Spleen (tissue), 11 donors: ENCODE measurements at regions not wholly inside any gene's neighbourhood (a gene's known extent, or its start where the extent isn't known, plus 50 kb on each side); places are given as distances from the start of the nearest gene placed in this dataset.

Source experiments
- DNase-seq: peaks from one replicate; pipeline ENCODE4 v3.0.0-alpha.2; 2020
- H3K27ac ChIP-seq, 8 donors: fragments of 200-600 bp; sonication (generic) in 7 of 8; 1 replicate in 4 of 8; 2 replicates in 4 of 8; pipeline versions ENCODE4 v1.5.0 to v1.8.0; 2016 to 2021; ENCODE audit warnings: inconsistent platforms in 4 of 8, mild to moderate bottlenecking in 4 of 8, moderate library complexity in 1 of 8
- H3K27me3 ChIP-seq, 7 donors: fragments of 200-600 bp; sonication (generic) in 6 of 7; replicated peaks in 1 of 7; 1 replicate in 4 of 7; 2 replicates in 3 of 7; pipeline versions ENCODE4 v1.5.0 to v1.8.0; 2016 to 2021; ENCODE audit warnings: inconsistent platforms in 3 of 7, mild to moderate bottlenecking in 1 of 7
- H3K36me3 ChIP-seq, 6 donors: fragments of 200-600 bp; sonication (generic) in 5 of 6; 1 replicate in 4 of 6; 2 replicates in 2 of 6; pipeline versions ENCODE4 v1.5.0 to v1.8.0; 2016 to 2021; ENCODE audit warnings: inconsistent platforms in 2 of 6
- H3K4me1 ChIP-seq, 6 donors: fragments of 200-600 bp; sonication (generic) in 5 of 6; 1 replicate in 3 of 6; 2 replicates in 3 of 6; pipeline versions ENCODE4 v1.5.0 to v1.8.0; 2016 to 2021; ENCODE audit warnings: inconsistent platforms in 3 of 6
- H3K4me3 ChIP-seq, 8 donors: fragments of 200-600 bp; sonication (generic) in 7 of 8; 1 replicate in 4 of 8; 2 replicates in 4 of 8; pipeline versions ENCODE4 v1.5.0 to v1.8.0; 2016 to 2021; ENCODE audit warnings: inconsistent platforms in 4 of 8, mild to moderate bottlenecking in 4 of 8, moderate library complexity in 2 of 8
- H3K9me3 ChIP-seq, 8 donors: fragments of 200-600 bp; sonication (generic) in 7 of 8; 1 replicate in 4 of 8; 2 replicates in 4 of 8; pipeline versions ENCODE4 v1.5.0 to v1.8.0; 2016 to 2021; ENCODE audit warnings: inconsistent platforms in 4 of 8
- POLR2A ChIP-seq, 3 donors: fragments of 450-650 bp; IDR thresholded peaks; one replicate each; pipeline ENCODE4 v1.5.1; 2017; ENCODE audit warnings: antibody characterized with exemption in 3 of 3, mild to moderate bottlenecking in 1 of 3
- POLR2AphosphoS5 ChIP-seq, 3 donors: sonication (generic); formaldehyde crosslinking; IDR thresholded peaks; one replicate each; pipeline ENCODE4 v1.5.1; 2017; ENCODE audit warnings: antibody characterized with exemption in 3 of 3
- WGBS, 5 donors: extraction: QIAGEN DNeasy Blood & Tissue Kit in 3 of 5; methylation state at CpG; one replicate each; pipeline versions ENCODE4 v1.1.5 to v1.1.7; 2013 to 2018; 5-methylcytosine and 5-hydroxymethylcytosine counted together
- intact Hi-C: fragments of 100-400 bp; cut with DNase I; formaldehyde crosslinking; loops from one replicate; pipeline ENCODE4 v1.15.0; 2023; ENCODE audit warnings: low total_unique reads
- TF ChIP-seq, protein P1 (sequence below), 11 experiments: fragments of 200-600 bp in 7 of 11; fragments of 450-650 bp in 4 of 11; sonication (generic) in 4 of 11; IDR thresholded peaks in 8 of 11; conservative IDR thresholded peaks in 3 of 11; 1 replicate in 7 of 11; 2 replicates in 4 of 11; pipeline versions ENCODE4 v1.4.0 to v1.8.0; 2016 to 2021; ENCODE audit warnings: antibody characterized with exemption in 11 of 11, inconsistent platforms in 4 of 11, mild to moderate bottlenecking in 1 of 11
- donor health status: healthy with polysubstance abuse.
- donor health status: DM: no; HTN: no; CAD: no; lungs with moderate emphysema.
- donor health status: DM: no; HTN: no; CAD: no.
- donor health status: Bipolar disorder and iron deficiency.
- donor health status: healthy.
- donor health status: DM: no; HTN: no; CAD: no.
- donor health status: DM: yes; HTN: yes; CAD: no.

GRCh38 chr9:10910779-10911178 lies 298.0 kb upstream of the PTPRD start:
- no peaks in the 10 kb centered on the region for H3K36me3 ChIP-seq
- no peaks in the 10 kb centered on the region for H3K4me1 ChIP-seq
- WGBS, 5 donors = 87 to 96% (median 92%) methylated on average over 23 to 25 of the region's 25 CpGs
- TF ChIP-seq, protein P1, sequence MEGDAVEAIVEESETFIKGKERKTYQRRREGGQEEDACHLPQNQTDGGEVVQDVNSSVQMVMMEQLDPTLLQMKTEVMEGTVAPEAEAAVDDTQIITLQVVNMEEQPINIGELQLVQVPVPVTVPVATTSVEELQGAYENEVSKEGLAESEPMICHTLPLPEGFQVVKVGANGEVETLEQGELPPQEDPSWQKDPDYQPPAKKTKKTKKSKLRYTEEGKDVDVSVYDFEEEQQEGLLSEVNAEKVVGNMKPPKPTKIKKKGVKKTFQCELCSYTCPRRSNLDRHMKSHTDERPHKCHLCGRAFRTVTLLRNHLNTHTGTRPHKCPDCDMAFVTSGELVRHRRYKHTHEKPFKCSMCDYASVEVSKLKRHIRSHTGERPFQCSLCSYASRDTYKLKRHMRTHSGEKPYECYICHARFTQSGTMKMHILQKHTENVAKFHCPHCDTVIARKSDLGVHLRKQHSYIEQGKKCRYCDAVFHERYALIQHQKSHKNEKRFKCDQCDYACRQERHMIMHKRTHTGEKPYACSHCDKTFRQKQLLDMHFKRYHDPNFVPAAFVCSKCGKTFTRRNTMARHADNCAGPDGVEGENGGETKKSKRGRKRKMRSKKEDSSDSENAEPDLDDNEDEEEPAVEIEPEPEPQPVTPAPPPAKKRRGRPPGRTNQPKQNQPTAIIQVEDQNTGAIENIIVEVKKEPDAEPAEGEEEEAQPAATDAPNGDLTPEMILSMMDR (IDR thresholded peaks at IDR 0.05 in 8 of 11, conservative IDR thresholded peaks at IDR 0.05 in 3 of 11) = no peak
- TF ChIP-seq POLR2A (IDR thresholded peaks at IDR 0.05) = no peak
- TF ChIP-seq POLR2AphosphoS5 (IDR thresholded peaks at IDR 0.05) = no peak
- intact Hi-C loops = no loop called here
- H3K4me3 ChIP-seq = no peak overlapping the region
- no peaks in the 10 kb centered on the region for H3K27me3 ChIP-seq
- no peak for DNase-seq
- H3K27ac ChIP-seq = no peak overlapping the region
- peaks cover 0 to 36% (median 24%) of the 10 kb centered on the region in 8 donors for H3K9me3 ChIP-seq

DNA sequence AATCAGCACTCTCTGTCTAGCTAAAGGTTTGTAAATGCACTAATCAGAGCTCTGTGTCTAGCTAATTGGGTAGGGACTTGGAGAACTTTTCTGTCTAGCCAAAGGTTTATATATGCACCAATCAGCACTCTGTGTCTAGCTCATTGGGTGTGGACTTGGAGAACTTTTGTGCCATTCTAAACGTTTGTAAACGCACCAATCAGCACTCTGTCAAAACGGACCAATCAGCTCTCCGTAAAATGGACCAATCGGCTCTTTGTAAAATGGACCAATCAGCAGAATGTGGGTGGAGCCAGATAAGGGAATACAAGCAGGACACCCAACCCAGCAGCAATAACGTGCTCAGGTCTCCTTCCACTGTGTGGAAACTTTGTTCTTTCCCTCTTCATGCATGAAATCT lies 298.6 kb upstream of the PTPRD start:
- Histone ChIP-seq H3K36me3 (no peaks in the 10 kb centered on the region), H3K4me3 (no peak overlapping the region), H3K27ac (no peak overlapping the region), H3K27me3 (no peaks in the 10 kb centered on the region), H3K4me1 (no peaks in the 10 kb centered on the region), H3K9me3 (peaks cover 0 to 36% (median 24%) of the 10 kb centered on the region in 8 donors)
- no peak for TF ChIP-seq POLR2AphosphoS5 (IDR thresholded peaks at IDR 0.05)
- TF ChIP-seq POLR2A (IDR thresholded peaks at IDR 0.05) = no peak
- DNase-seq = no peak
- intact Hi-C loops = no loop called here
- WGBS, 5 donors = 74 to 91% (median 85%) methylated on average over 6 of the region's 6 CpGs

GRCh38 chr9:10917001-10917400 lies 304.2 kb upstream of the PTPRD start:
- TF ChIP-seq, protein P1 (IDR thresholded peaks at IDR 0.05 in 8 of 11, conservative IDR thresholded peaks at IDR 0.05 in 3 of 11) = no peak
- TF ChIP-seq POLR2AphosphoS5 (IDR thresholded peaks at IDR 0.05) = no peak
- no peak for TF ChIP-seq POLR2A (IDR thresholded peaks at IDR 0.05)
- Histone ChIP-seq H3K4me1 (no peaks in the 10 kb centered on the region), H3K27ac (no peak overlapping the region), H3K27me3 (no peaks in the 10 kb centered on the region), H3K4me3 (no peak overlapping the region), H3K9me3 (no peaks in the 10 kb centered on the region), H3K36me3 (no peaks in the 10 kb centered on the region)
- intact Hi-C loops = no loop called here
- DNase-seq = no peak
- 79 to 90% (median 86%) methylated on average over 2 of the region's 2 CpGs for WGBS, 5 donors

- no peak overlapping the region for H3K27ac ChIP-seq
- H3K9me3 ChIP-seq = peaks cover 0 to 5% (median 0%) of the 10 kb centered on the region in 8 donors
- H3K36me3 ChIP-seq = no peaks in the 10 kb centered on the region
- intact Hi-C loops = no loop called here
- TF ChIP-seq, protein P1 (IDR thresholded peaks at IDR 0.05 in 8 of 11, conservative IDR thresholded peaks at IDR 0.05 in 3 of 11) = no peak
- TF ChIP-seq POLR2A (IDR thresholded peaks at IDR 0.05) (no peak), POLR2AphosphoS5 (IDR thresholded peaks at IDR 0.05) (no peak)
- H3K4me1 ChIP-seq = no peaks in the 10 kb centered on the region
- H3K27me3 ChIP-seq = no peaks in the 10 kb centered on the region
- no peak overlapping the region for H3K4me3 ChIP-seq
- 17 to 21% (median 19%) methylated on average over 2 of the region's 2 CpGs for WGBS, 5 donors
- no peak for DNase-seq
Measured at GRCh38 chr9:10921671-10922070, 308.9 kb upstream of the PTPRD start.

- no peak for DNase-seq
- no peak overlapping the region for H3K4me3 ChIP-seq
- TF ChIP-seq, protein P1 (IDR thresholded peaks at IDR 0.05 in 8 of 11, conservative IDR thresholded peaks at IDR 0.05 in 3 of 11) = no peak
- TF ChIP-seq POLR2AphosphoS5 (IDR thresholded peaks at IDR 0.05) (no peak), POLR2A (IDR thresholded peaks at IDR 0.05) (no peak)
Measured at GRCh38 chr9:10925896-10926295, 313.1 kb upstream of the PTPRD start.

More at GRCh38 chr9:10925896-10926295, 313.1 kb upstream of the PTPRD start:
- intact Hi-C loops = no loop called here
- Histone ChIP-seq H3K27me3 (no peaks in the 10 kb centered on the region), H3K4me1 (no peaks in the 10 kb centered on the region), H3K27ac (no peak overlapping the region), H3K9me3 (peaks cover 0 to 5% (median 0%) of the 10 kb centered on the region in 8 donors), H3K36me3 (no peaks in the 10 kb centered on the region)
- 62 to 79% (median 76%) methylated on average over 4 of the region's 4 CpGs for WGBS, 5 donors
